ENCODE measurements at regions not wholly inside any gene's neighbourhood (a gene's known extent, or its start where the extent isn't known, plus 50 kb on each side); places are given as distances from the start of the nearest gene placed in this dataset.

DNA sequence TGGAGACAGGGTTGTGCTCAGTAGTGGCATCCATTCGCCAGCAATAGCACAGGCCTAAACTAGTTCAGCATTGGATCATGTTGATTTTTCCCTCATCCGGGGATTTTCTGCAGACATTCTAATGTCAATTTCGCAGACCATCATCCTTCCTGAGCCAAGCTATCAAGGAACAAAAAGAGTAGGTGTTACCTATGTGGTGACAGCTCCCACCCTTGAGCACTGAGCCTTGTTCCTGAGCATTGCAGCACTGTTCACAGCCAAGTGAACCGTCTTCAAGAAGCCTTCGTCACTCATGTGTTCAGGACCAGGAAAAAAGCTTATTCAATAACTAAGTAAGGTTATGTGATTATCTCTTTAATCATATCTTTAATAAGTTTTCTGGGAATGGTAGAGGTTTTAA is 576.2 kb downstream of the UQCRFS1 start:
- no peak overlapping the region for H3K56ac ChIP-seq (ENCODE audit: insufficient read length, low read depth, low read length)
- H2BK20ac ChIP-seq (ENCODE audit: low read depth, low read length, poor library complexity, severe bottlenecking): no peak overlapping the region
- H2BK120ac ChIP-seq (ENCODE audit: low read depth, low read length, poor library complexity, severe bottlenecking): no peak overlapping the region
- H2BK5ac ChIP-seq (ENCODE audit: insufficient read length, low read length): no peak overlapping the region
- no peak for DNase-seq
- H3K23ac ChIP-seq (ENCODE audit: insufficient read length, low read depth, low read length): no peak overlapping the region
- H3K4me1 ChIP-seq (ENCODE audit: insufficient read depth, low read length): no peaks in the 10 kb centered on the region
- no peak overlapping the region for H2AFZ ChIP-seq (ENCODE audit: low read length)
- no peaks in the 10 kb centered on the region for H3K27me3 ChIP-seq (ENCODE audit: insufficient read depth, low read length)
- no peaks in the 10 kb centered on the region for H3K36me3 Mint-ChIP-seq (ENCODE audit: insufficient read depth in 1 of 3, low read depth in 3 of 3)
- no peaks in the 10 kb centered on the region for H4K20me1 ChIP-seq (ENCODE audit: control insufficient read depth, insufficient read depth, insufficient read length)
- WGBS (ENCODE audit: extremely low coverage, insufficient read length, low lambda C conversion rate): no CpG with 5 or more reads among the region's 5 CpGs
- H2AK5ac ChIP-seq (ENCODE audit: insufficient read length, low read length): no peak overlapping the region
- H3K4ac ChIP-seq (ENCODE audit: low read depth, low read length): no peak overlapping the region
- peaks cover 0 to 3% of the 10 kb centered on the region in 2 experiments; a peak in 1 of 5 replicates for H3K9me3 Mint-ChIP-seq
- no peak overlapping the region for H4K5ac ChIP-seq (ENCODE audit: insufficient read length, low read depth, low read length)
- no peaks in the 10 kb centered on the region for H3K79me2 ChIP-seq (ENCODE audit: insufficient read depth, low read length)
- H3K4me3 Mint-ChIP-seq: no peak overlapping the region
- no peak overlapping the region for H3K27ac ChIP-seq (ENCODE audit: insufficient read length, low read depth, low read length)
- no peaks in the 10 kb centered on the region for H3K23me2 ChIP-seq (ENCODE audit: insufficient read length, low read depth, low read length, poor library complexity, severe bottlenecking)
- H3K9me3 ChIP-seq (ENCODE audit: control insufficient read depth, low read depth, low read length): no peaks in the 10 kb centered on the region
- H2BK15ac ChIP-seq (ENCODE audit: low read depth, low read length): no peak overlapping the region
- no peak overlapping the region for H4K8ac ChIP-seq (replicated peaks; ENCODE audit: insufficient read length, low read depth, low read length)
- H3T11ph ChIP-seq (ENCODE audit: low read length): no peak overlapping the region
- TF ChIP-seq CTCF (conservative IDR thresholded peaks at IDR 0.05): no peak
- H3K9ac ChIP-seq (ENCODE audit: extremely low read depth, insufficient read length, low read length): no peak overlapping the region
- no peak overlapping the region for H3K18ac ChIP-seq (ENCODE audit: insufficient read length, low read depth, low read length)
- no peak overlapping the region for H4K91ac ChIP-seq (ENCODE audit: insufficient read length, low read depth, low read length)
- no peak overlapping the region for H2BK12ac ChIP-seq (ENCODE audit: insufficient read length, low read depth, low read length)
- H3K14ac ChIP-seq (ENCODE audit: insufficient read depth, low read length): no peak overlapping the region
- H3K79me1 ChIP-seq (ENCODE audit: insufficient read depth, low read depth, low read length, poor library complexity, severe bottlenecking): no peaks in the 10 kb centered on the region
- H3K27me3 Mint-ChIP-seq (ENCODE audit: low read depth): no peaks in the 10 kb centered on the region
- peaks cover 3 to 5% of the 10 kb centered on the region in 2 experiments; a peak in 2 of 4 replicates for H3K4me1 Mint-ChIP-seq
- H3K27ac Mint-ChIP-seq: no peak overlapping the region; a peak in 1 of 7 replicates
- H3K4me2 ChIP-seq (ENCODE audit: insufficient read depth, insufficient read length, low read length): no peak overlapping the region
